Neural crest cell (in vitro differentiated cells): ENCODE measurements at regions not wholly inside any gene's neighbourhood (a gene's known extent, or its start where the extent isn't known, plus 50 kb on each side); places are given as distances from the start of the nearest gene placed in this dataset.

Experiments
- DNase-seq: peaks from one replicate; pipeline ENCODE4 v3.0.0; 2021; ENCODE audit warnings: low read depth, mixed read lengths, low spot score
- H3K27ac Mint-ChIP-seq: one replicate; pipeline ENCODE4 v1.8.0; 2021; ENCODE audit warnings: mild to moderate bottlenecking, mixed read lengths; ENCODE audit not compliant: unreplicated experiment
- H3K27me3 Mint-ChIP-seq: 2 replicates; pipeline ENCODE4 v1.8.0; 2021; ENCODE audit warnings: low read depth, mild to moderate bottlenecking, mixed read lengths
- H3K36me3 Mint-ChIP-seq: 2 replicates; pipeline ENCODE4 v1.8.0; 2021; ENCODE audit warnings: low read depth, mild to moderate bottlenecking, mixed read lengths
- H3K4me1 Mint-ChIP-seq: 2 replicates; pipeline ENCODE4 v1.8.0; 2021; ENCODE audit warnings: mixed read lengths
- H3K4me3 Mint-ChIP-seq: one replicate; pipeline ENCODE4 v1.8.0; 2021; ENCODE audit warnings: mild to moderate bottlenecking, mixed read lengths
- H3K9me3 Mint-ChIP-seq: 2 replicates; pipeline ENCODE4 v1.8.0; 2021; ENCODE audit warnings: mixed read lengths
- CTCF ChIP-seq: fragments of 200-600 bp; sonication (generic); conservative IDR thresholded peaks from 2 replicates; pipeline ENCODE4 v1.5.0; 2021; ENCODE audit warnings: antibody characterized with exemption, mild to moderate bottlenecking

GRCh38 chr6:163793011-163793983, 378.8 kb downstream of the QKI start:
- peaks cover 3% of the 10 kb centered on the region for H3K4me1 Mint-ChIP-seq
- H3K27me3 Mint-ChIP-seq = no peaks in the 10 kb centered on the region
- no peak overlapping the region for H3K4me3 Mint-ChIP-seq
- DNase-seq = no peak
- no peak overlapping the region for H3K27ac Mint-ChIP-seq
- H3K9me3 Mint-ChIP-seq = no peaks in the 10 kb centered on the region
- H3K36me3 Mint-ChIP-seq = no peaks in the 10 kb centered on the region
- TF ChIP-seq CTCF = no peak

GRCh38 chr6:163790266-163790840, 375.8 kb downstream of the QKI start:
- H3K4me1 Mint-ChIP-seq = peaks cover 3% of the 10 kb centered on the region
- no peaks in the 10 kb centered on the region for H3K9me3 Mint-ChIP-seq
- no peak overlapping the region for H3K4me3 Mint-ChIP-seq
- no peak for TF ChIP-seq CTCF
- no peak overlapping the region for H3K27ac Mint-ChIP-seq
- no peaks in the 10 kb centered on the region for H3K36me3 Mint-ChIP-seq
- H3K27me3 Mint-ChIP-seq = no peaks in the 10 kb centered on the region
- DNase-seq = no peak

- no peak for DNase-seq
- Mint-ChIP-seq H3K4me1 (peaks cover 3% of the 10 kb centered on the region), H3K27ac (peak overlapping the region; percentile 3), H3K9me3 (no peaks in the 10 kb centered on the region), H3K36me3 (no peaks in the 10 kb centered on the region), H3K27me3 (no peaks in the 10 kb centered on the region), H3K4me3 (no peak overlapping the region)
- no peak for TF ChIP-seq CTCF
Measured at GRCh38 chr6:163789199-163789810, 374.8 kb downstream of the QKI start.

- no peak for DNase-seq
- Mint-ChIP-seq H3K4me3 (no peak overlapping the region), H3K9me3 (peaks cover 3% of the 10 kb centered on the region), H3K27ac (no peak overlapping the region), H3K4me1 (peaks cover 10% of the 10 kb centered on the region), H3K36me3 (no peaks in the 10 kb centered on the region), H3K27me3 (no peaks in the 10 kb centered on the region)
- TF ChIP-seq CTCF = no peak
Measured at GRCh38 chr6:163786995-163787671, 372.6 kb downstream of the QKI start.

GRCh38 chr6:163782436-163783003, 368.0 kb downstream of the QKI start:
- H3K27me3 Mint-ChIP-seq = no peaks in the 10 kb centered on the region
- H3K4me1 Mint-ChIP-seq = peaks cover 23% of the 10 kb centered on the region
- TF ChIP-seq CTCF = no peak
- no peak for DNase-seq
- H3K4me3 Mint-ChIP-seq = no peak overlapping the region
- H3K27ac Mint-ChIP-seq = peak overlapping the region; percentile 87
- peaks cover 3% of the 10 kb centered on the region for H3K9me3 Mint-ChIP-seq
- no peaks in the 10 kb centered on the region for H3K36me3 Mint-ChIP-seq
